ENCODE measurements at regions not wholly inside any gene's neighbourhood (a gene's known extent, or its start where the extent isn't known, plus 50 kb on each side); places are given as distances from the start of the nearest gene placed in this dataset.

DNA sequence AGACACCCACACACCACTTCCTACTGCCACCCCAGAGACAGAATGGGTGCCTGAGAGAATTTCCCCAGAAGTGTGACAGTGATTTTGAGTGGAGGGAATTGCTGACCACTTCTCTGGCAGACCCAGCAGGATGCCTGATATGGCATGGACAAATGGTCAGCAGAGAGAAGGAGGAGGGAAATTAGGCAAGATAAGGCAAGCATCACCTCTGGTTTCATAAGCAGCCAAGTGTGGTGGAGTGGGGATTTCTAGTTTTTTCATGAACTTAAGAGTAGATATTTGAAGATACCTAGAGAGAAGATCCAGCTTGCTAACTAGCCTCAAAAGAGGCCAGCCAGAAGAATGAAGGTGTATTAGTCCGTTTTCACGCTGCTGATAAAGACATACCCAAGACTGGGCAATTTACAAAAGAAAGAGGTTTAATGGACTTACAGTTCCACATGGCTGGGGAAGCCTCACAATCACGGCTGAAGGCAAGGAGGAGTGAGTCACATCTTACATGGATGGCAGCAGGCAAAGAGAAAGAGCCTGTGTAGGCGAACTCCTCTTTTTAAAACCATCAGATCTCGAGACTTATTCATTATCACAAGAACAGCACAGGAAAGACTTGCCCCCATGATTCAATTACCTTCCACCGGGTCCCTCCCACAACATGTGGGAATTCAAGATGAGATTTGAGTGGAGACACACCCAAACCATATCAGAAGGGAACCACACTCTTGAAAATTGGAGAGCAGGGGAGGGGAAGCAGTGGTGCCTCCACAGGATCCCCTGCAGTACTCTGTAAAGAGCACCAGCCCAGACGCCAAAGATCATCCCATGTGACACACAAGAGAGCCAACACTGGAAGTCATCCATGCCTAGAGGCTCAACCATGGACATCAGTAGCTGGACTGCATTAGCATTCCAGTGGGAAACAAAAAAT is 64.2 kb downstream of the RBM43 start:
- H3K4me3 ChIP-seq (ENCODE audit: low read depth, low read length): no peak overlapping the region
- no peak for DNase-seq (ENCODE audit: low read depth)
- TF ChIP-seq, protein P1, sequence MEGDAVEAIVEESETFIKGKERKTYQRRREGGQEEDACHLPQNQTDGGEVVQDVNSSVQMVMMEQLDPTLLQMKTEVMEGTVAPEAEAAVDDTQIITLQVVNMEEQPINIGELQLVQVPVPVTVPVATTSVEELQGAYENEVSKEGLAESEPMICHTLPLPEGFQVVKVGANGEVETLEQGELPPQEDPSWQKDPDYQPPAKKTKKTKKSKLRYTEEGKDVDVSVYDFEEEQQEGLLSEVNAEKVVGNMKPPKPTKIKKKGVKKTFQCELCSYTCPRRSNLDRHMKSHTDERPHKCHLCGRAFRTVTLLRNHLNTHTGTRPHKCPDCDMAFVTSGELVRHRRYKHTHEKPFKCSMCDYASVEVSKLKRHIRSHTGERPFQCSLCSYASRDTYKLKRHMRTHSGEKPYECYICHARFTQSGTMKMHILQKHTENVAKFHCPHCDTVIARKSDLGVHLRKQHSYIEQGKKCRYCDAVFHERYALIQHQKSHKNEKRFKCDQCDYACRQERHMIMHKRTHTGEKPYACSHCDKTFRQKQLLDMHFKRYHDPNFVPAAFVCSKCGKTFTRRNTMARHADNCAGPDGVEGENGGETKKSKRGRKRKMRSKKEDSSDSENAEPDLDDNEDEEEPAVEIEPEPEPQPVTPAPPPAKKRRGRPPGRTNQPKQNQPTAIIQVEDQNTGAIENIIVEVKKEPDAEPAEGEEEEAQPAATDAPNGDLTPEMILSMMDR (IDR thresholded peaks at IDR 0.05; ENCODE audit: low read depth, low read length): no peak
- TF ChIP-seq POLR2A (IDR thresholded peaks at IDR 0.05; ENCODE audit: extremely low read depth, insufficient read length): no peak
- TF ChIP-seq MYC (IDR thresholded peaks at IDR 0.05; ENCODE audit: low read depth, low read length): no peak
- TF ChIP-seq MAX (IDR thresholded peaks at IDR 0.05; ENCODE audit: low read depth, low read length): no peak

DNA sequence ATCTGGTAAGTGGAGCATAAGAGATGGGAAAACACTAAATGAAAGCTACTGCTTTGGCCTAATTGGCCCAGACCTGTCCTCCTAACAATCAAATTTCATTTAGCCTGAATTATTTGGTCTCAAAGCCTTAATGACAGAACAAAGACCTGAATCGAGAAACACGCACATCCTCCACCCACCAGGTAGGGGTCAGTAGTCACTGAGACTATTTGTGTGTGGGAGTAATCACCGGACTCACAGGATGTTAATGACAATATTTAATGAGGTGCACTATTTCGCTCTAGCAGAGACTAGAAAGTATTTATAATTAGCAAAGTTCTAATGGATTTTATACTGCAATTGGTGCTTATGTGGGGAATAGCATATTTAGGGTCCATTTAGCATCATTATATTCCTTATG is 68.1 kb downstream of the RBM43 start:
- TF ChIP-seq, protein P1 (IDR thresholded peaks at IDR 0.05; ENCODE audit: low read depth, low read length): no peak
- TF ChIP-seq POLR2A (IDR thresholded peaks at IDR 0.05; ENCODE audit: extremely low read depth, insufficient read length) (no peak), MYC (IDR thresholded peaks at IDR 0.05; ENCODE audit: low read depth, low read length) (no peak), MAX (IDR thresholded peaks at IDR 0.05; ENCODE audit: low read depth, low read length) (no peak)
- DNase-seq (ENCODE audit: low read depth): peak; percentile 9
- no peak overlapping the region for H3K4me3 ChIP-seq (ENCODE audit: low read depth, low read length)

GRCh38 chr2:151192681-151193080 is 69.0 kb downstream of the RBM43 start:
- TF ChIP-seq, protein P1 (IDR thresholded peaks at IDR 0.05; ENCODE audit: low read depth, low read length): no peak
- TF ChIP-seq POLR2A (IDR thresholded peaks at IDR 0.05; ENCODE audit: extremely low read depth, insufficient read length) (no peak), MAX (IDR thresholded peaks at IDR 0.05; ENCODE audit: low read depth, low read length) (no peak), MYC (IDR thresholded peaks at IDR 0.05; ENCODE audit: low read depth, low read length) (no peak)
- no peak overlapping the region for H3K4me3 ChIP-seq (ENCODE audit: low read depth, low read length)
- DNase-seq (ENCODE audit: low read depth): no peak

- TF ChIP-seq POLR2A (IDR thresholded peaks at IDR 0.05; ENCODE audit: extremely low read depth, insufficient read length) (no peak), MAX (IDR thresholded peaks at IDR 0.05; ENCODE audit: low read depth, low read length) (no peak), MYC (IDR thresholded peaks at IDR 0.05; ENCODE audit: low read depth, low read length) (no peak)
- TF ChIP-seq, protein P1 (IDR thresholded peaks at IDR 0.05; ENCODE audit: low read depth, low read length): no peak
- no peak overlapping the region for H3K4me3 ChIP-seq (ENCODE audit: low read depth, low read length)
- no peak for DNase-seq (ENCODE audit: low read depth)
Measured at GRCh38 chr2:151191001-151191400, 70.7 kb downstream of the RBM43 start.

GRCh38 chr2:151189125-151189524 is 72.5 kb downstream of the RBM43 start:
- no peak for TF ChIP-seq MYC (IDR thresholded peaks at IDR 0.05; ENCODE audit: low read depth, low read length)
- TF ChIP-seq POLR2A (IDR thresholded peaks at IDR 0.05; ENCODE audit: extremely low read depth, insufficient read length): no peak
- TF ChIP-seq, protein P1 (IDR thresholded peaks at IDR 0.05; ENCODE audit: low read depth, low read length): no peak
- no peak for TF ChIP-seq MAX (IDR thresholded peaks at IDR 0.05; ENCODE audit: low read depth, low read length)
- DNase-seq (ENCODE audit: low read depth): no peak
- H3K4me3 ChIP-seq (ENCODE audit: low read depth, low read length): no peak overlapping the region

Measured in NB4 (cell line).